ENCODE measurements at regions not wholly inside any gene's neighbourhood (a gene's known extent, or its start where the extent isn't known, plus 50 kb on each side); places are given as distances from the start of the nearest gene placed in this dataset.

DNA sequence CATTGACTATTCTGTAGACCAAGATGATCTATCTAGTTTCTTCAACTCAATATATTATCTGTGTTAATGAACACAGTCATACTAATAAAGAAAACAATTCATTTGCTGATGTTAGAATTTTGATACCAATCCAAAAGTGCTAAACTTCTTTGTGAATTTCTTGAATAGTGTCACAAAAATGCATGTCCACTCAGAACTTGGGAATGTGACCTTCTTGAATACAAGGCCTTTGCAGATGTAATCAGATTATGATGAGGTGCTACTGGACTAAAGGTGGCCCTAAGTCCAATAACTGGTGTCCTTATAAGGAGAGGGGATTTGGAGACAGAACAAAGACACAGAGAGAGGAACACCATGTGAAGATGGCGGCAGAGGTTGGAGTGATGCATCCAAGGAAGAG is 305.8 kb upstream of the ZP4 start:
- H3K4me3 ChIP-seq (ENCODE audit: low read depth, low read length) = no peak overlapping the region
- TF ChIP-seq, protein P1, sequence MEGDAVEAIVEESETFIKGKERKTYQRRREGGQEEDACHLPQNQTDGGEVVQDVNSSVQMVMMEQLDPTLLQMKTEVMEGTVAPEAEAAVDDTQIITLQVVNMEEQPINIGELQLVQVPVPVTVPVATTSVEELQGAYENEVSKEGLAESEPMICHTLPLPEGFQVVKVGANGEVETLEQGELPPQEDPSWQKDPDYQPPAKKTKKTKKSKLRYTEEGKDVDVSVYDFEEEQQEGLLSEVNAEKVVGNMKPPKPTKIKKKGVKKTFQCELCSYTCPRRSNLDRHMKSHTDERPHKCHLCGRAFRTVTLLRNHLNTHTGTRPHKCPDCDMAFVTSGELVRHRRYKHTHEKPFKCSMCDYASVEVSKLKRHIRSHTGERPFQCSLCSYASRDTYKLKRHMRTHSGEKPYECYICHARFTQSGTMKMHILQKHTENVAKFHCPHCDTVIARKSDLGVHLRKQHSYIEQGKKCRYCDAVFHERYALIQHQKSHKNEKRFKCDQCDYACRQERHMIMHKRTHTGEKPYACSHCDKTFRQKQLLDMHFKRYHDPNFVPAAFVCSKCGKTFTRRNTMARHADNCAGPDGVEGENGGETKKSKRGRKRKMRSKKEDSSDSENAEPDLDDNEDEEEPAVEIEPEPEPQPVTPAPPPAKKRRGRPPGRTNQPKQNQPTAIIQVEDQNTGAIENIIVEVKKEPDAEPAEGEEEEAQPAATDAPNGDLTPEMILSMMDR (IDR thresholded peaks at IDR 0.05; ENCODE audit: low read depth, low read length) = no peak

DNA sequence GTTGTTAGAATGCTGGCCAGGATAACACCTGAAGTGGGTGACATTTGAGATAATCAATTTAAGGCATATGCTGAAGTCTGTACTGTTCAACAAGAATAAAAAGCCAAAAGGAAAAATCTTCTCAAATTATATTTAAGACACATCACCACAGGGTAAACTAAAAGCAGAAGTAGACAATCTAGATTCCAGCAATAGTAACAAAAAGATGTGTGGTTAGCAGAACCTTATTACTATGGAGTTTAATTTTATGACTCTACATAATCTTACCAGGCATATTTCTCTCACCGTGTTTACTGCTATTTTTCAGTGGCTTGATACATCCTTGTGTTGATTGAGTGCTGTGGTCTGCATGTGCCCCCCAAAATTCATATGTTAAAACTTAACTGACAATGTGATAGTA is 300.4 kb upstream of the ZP4 start:
- no peak overlapping the region for H3K4me3 ChIP-seq (ENCODE audit: low read depth, low read length)
- TF ChIP-seq, protein P1 (IDR thresholded peaks at IDR 0.05; ENCODE audit: low read depth, low read length) = no peak

DNA sequence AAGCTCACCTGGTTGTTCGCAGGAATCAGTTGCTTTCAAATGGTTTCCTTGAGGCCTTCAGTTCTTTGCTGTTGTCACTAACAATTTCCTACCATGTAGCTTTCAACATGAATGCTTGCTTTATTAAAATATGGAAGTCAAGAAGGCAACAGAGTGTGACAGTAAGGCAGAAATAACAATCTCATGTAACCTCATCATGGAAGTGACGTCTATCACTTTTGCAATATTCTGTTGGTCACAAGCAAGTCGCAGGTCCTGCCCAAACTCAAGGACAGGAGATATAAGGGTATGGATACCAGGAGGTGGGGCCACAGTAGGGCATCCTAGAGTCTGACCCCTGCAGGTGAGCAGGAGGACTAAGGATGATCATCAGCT is 296.8 kb upstream of the ZP4 start:
- no peak overlapping the region for H3K4me3 ChIP-seq (ENCODE audit: low read depth, low read length)
- TF ChIP-seq, protein P1 (IDR thresholded peaks at IDR 0.05; ENCODE audit: low read depth, low read length) = no peak

DNA sequence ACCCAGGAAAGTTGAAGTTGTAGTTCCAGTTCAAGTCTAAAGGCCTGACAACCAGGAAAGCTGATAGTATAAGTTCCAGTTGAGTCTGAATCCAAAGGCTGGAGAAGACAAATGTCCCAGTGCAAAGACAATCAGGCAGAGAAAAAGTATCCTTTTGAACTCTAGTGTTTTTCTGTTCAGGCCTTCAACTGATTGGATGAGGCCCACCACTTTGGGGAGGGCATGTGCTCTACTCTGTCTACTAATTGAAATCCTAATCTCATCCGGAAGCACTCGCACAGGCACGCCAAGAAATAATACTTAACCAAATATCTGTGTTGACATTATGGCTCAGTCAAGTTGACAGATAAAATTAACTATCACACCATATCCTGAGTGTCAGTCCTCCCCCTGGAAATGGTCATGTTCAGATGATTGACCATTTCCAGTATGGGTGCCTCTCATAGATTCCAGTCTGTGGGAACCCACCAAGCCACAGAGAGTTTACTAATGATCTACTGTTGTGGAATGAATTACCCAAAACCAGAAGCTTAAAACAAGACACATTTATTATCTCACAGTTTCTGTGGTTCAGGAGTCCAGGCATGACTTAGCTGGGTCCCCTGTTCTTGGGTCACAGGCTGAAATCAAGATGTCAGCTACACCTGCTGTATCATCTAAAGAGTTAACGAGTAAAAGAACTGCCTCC is 296.3 kb upstream of the ZP4 start:
- TF ChIP-seq, protein P1 (IDR thresholded peaks at IDR 0.05; ENCODE audit: low read depth, low read length) = no peak
- no peak overlapping the region for H3K4me3 ChIP-seq (ENCODE audit: low read depth, low read length)

- no peak overlapping the region for H3K4me3 ChIP-seq (ENCODE audit: low read depth, low read length)
- TF ChIP-seq, protein P1 (IDR thresholded peaks at IDR 0.05; ENCODE audit: low read depth, low read length) = no peak
Measured at GRCh38 chr1:238177960-238178645, 287.4 kb upstream of the ZP4 start.

DNA sequence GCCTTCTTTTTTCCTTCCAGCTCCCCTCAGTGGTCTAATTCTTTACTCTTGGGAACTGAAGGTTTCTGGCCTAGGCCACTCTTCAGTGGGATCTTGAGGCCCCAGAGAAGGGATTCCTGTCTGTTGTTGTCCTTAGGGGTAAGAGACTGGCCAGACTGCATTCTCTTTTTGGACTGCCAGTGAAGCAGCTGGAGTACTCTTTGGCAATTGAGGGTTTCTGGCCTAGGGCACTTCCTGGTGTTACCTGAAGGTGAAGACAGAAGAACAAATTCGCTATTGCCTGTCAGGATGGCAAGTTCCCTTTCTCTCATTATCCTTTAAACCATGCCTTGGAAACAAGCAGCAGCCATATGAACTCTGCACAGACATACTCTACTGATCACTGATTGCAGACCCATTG is 286.6 kb upstream of the ZP4 start:
- TF ChIP-seq, protein P1 (IDR thresholded peaks at IDR 0.05; ENCODE audit: low read depth, low read length) = no peak
- no peak overlapping the region for H3K4me3 ChIP-seq (ENCODE audit: low read depth, low read length)

- TF ChIP-seq, protein P1 (IDR thresholded peaks at IDR 0.05; ENCODE audit: low read depth, low read length) = no peak
- H3K4me3 ChIP-seq (ENCODE audit: low read depth, low read length) = no peak overlapping the region
Measured at GRCh38 chr1:238176441-238176840, 285.7 kb upstream of the ZP4 start.

Measured in WI38 (cell line).